Endodermal cell (in vitro differentiated cells): ENCODE measurements at regions not wholly inside any gene's neighbourhood (a gene's known extent, or its start where the extent isn't known, plus 50 kb on each side); places are given as distances from the start of the nearest gene placed in this dataset.

Source experiments
- DNase-seq: peaks from one replicate; pipeline ENCODE4 v3.0.0-alpha.2; 2017
- H3K27ac ChIP-seq: 2 replicates; pipeline ENCODE4 v1.5.1; 2013; ENCODE audit warnings: mild to moderate bottlenecking, low read depth, low read length, moderate library complexity
- H3K27me3 ChIP-seq: 2 replicates; pipeline ENCODE4 v1.6.1; 2013; ENCODE audit warnings: mild to moderate bottlenecking, low read length, moderate library complexity; ENCODE audit not compliant: insufficient read depth, control insufficient read depth, poor library complexity, severe bottlenecking
- H3K36me3 ChIP-seq: 2 replicates; pipeline ENCODE4 v1.7.0; 2013; ENCODE audit warnings: mild to moderate bottlenecking, low read length, moderate library complexity; ENCODE audit not compliant: control insufficient read depth, insufficient read depth
- H3K4me1 ChIP-seq: one replicate; pipeline ENCODE4 v1.7.0; 2013; ENCODE audit warnings: low read length; ENCODE audit not compliant: control insufficient read depth, insufficient read depth
- H3K4me3 ChIP-seq: 2 replicates; pipeline ENCODE4 v1.5.1; 2013; ENCODE audit warnings: mild to moderate bottlenecking, low read length, moderate library complexity
- H3K9ac ChIP-seq: 2 replicates; pipeline ENCODE4 v1.6.1; 2013; ENCODE audit warnings: mild to moderate bottlenecking, low read length, moderate library complexity; ENCODE audit not compliant: poor library complexity, severe bottlenecking; ENCODE audit errors: extremely low read depth
- H3K9me3 ChIP-seq: 2 replicates; pipeline ENCODE4 v1.6.1; 2013; ENCODE audit warnings: mild to moderate bottlenecking, low read length, moderate library complexity; ENCODE audit not compliant: control insufficient read depth
- H3K27ac Mint-ChIP-seq: 2 replicates; pipeline ENCODE4 v1.8.0; 2020; ENCODE audit warnings: mixed read lengths
- H3K27me3 Mint-ChIP-seq: 2 replicates; pipeline ENCODE4 v1.8.0; 2021; ENCODE audit warnings: mild to moderate bottlenecking, mixed read lengths; ENCODE audit not compliant: insufficient read depth
- H3K36me3 Mint-ChIP-seq: 2 replicates; pipeline ENCODE4 v1.8.0; 2020; ENCODE audit warnings: low read depth, mixed read lengths
- H3K4me1 Mint-ChIP-seq: 2 replicates; pipeline ENCODE4 v1.8.0; 2020; ENCODE audit warnings: mixed read lengths
- H3K4me3 Mint-ChIP-seq: 2 replicates; pipeline ENCODE4 v1.8.0; 2020; ENCODE audit warnings: mild to moderate bottlenecking, moderate library complexity, mixed read lengths
- H3K9me3 Mint-ChIP-seq: 2 replicates; pipeline ENCODE4 v1.8.0; 2020; ENCODE audit warnings: mild to moderate bottlenecking, mixed read lengths
- WGBS, 2 experiments: methylation state at CpG; one replicate each; pipeline versions ENCODE4 v1.1.5 to v1.1.7; 2013; ENCODE audit warnings: missing lambda C conversion rate in 2 of 2, mixed read lengths in 1 of 2; ENCODE audit not compliant: insufficient coverage in 1 of 2, insufficient read length in 1 of 2; 5-methylcytosine and 5-hydroxymethylcytosine counted together
- TF ChIP-seq, protein P1 (sequence below): fragments of 200-600 bp; sonication (generic); conservative IDR thresholded peaks from 2 replicates; pipeline ENCODE4 v1.5.0; 2021; ENCODE audit warnings: antibody characterized with exemption, mild to moderate bottlenecking

DNA sequence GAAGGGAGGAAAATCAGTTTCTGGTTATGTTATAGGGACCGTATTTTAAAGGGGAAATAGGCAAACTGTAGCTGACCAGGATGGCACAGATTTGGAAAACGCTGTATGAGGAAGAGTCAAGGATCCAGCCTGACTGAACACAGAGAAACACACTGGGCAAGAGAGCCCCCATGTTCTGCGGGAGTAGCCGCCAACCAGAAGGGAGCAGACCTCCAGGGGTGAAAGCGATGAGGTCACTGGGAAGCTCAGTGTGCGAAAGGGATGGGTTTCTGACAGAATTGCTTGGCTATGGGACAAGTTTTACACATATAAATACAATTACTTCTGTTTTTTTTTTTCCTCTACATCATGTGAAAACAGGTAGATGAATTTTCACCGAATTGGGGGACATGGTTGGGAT lies 291.6 kb upstream of the PODXL start:
- Mint-ChIP-seq H3K9me3 (peaks cover 3% of the 10 kb centered on the region), H3K27me3 (no peaks in the 10 kb centered on the region), H3K4me1 (peaks cover 12% of the 10 kb centered on the region), H3K4me3 (no peak overlapping the region), H3K36me3 (no peaks in the 10 kb centered on the region), H3K27ac (no peak overlapping the region)
- 78% methylated on average over 4 to 7 of the region's 7 CpGs for WGBS, 2 experiments
- peaks cover 6% of the 10 kb centered on the region for H3K9me3 ChIP-seq
- no peaks in the 10 kb centered on the region for H3K4me1 ChIP-seq
- TF ChIP-seq, protein P1, sequence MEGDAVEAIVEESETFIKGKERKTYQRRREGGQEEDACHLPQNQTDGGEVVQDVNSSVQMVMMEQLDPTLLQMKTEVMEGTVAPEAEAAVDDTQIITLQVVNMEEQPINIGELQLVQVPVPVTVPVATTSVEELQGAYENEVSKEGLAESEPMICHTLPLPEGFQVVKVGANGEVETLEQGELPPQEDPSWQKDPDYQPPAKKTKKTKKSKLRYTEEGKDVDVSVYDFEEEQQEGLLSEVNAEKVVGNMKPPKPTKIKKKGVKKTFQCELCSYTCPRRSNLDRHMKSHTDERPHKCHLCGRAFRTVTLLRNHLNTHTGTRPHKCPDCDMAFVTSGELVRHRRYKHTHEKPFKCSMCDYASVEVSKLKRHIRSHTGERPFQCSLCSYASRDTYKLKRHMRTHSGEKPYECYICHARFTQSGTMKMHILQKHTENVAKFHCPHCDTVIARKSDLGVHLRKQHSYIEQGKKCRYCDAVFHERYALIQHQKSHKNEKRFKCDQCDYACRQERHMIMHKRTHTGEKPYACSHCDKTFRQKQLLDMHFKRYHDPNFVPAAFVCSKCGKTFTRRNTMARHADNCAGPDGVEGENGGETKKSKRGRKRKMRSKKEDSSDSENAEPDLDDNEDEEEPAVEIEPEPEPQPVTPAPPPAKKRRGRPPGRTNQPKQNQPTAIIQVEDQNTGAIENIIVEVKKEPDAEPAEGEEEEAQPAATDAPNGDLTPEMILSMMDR, result no peak
- H3K27ac ChIP-seq, result no peak overlapping the region
- H3K9ac ChIP-seq, result no peak overlapping the region
- H3K4me3 ChIP-seq, result no peak overlapping the region
- no peaks in the 10 kb centered on the region for H3K27me3 ChIP-seq
- DNase-seq, result no peak
- no peaks in the 10 kb centered on the region for H3K36me3 ChIP-seq

DNA sequence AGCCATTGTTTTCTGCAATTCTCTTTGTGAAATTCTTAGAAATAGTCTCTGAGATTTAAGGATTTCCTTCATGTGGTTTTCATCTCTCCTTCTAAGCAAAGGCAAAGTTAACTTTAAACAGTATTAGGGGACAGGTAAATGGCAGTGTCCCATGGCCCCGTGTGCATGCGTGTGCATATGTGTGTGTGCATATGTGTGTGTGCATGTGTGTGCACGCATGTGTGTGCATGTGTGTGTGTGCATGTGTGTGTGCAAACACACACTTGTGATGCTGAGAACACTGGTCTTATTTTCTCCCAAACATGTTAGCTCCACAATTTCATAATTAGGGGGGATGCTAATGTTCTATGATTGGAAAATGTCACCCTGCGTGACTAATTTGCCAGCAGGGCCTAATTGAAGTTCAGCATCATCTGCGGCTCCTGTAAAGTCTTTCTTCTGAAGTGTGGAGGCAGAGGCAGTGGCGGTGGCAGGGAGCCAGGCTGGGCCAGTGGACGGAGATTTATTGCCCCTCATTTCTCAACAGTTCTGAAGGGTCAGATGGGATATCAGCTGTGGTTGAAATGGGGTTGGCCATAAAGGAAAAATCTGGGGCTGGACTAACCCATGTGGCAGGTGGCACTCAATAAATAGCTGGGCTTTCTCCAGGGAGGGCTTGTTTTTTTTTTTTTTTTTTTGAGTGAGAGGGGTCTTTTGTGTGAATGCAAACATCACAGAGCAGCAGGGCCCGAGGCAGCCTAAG lies 289.3 kb upstream of the PODXL start:
- no peaks in the 10 kb centered on the region for H3K9me3 ChIP-seq
- H3K36me3 ChIP-seq, result no peaks in the 10 kb centered on the region
- H3K4me1 ChIP-seq, result no peaks in the 10 kb centered on the region
- H3K27ac ChIP-seq, result peak overlapping the region; percentile 57
- H3K27me3 Mint-ChIP-seq, result no peaks in the 10 kb centered on the region
- no peaks in the 10 kb centered on the region for H3K36me3 Mint-ChIP-seq
- H3K9me3 Mint-ChIP-seq, result no peaks in the 10 kb centered on the region
- WGBS, 2 experiments, result 76 to 92% methylated on average over 4 to 8 of the region's 8 CpGs
- H3K4me3 Mint-ChIP-seq, result no peak overlapping the region
- H3K9ac ChIP-seq, result no peak overlapping the region
- no peaks in the 10 kb centered on the region for H3K27me3 ChIP-seq
- DNase-seq, result no peak
- peaks cover 12% of the 10 kb centered on the region for H3K4me1 Mint-ChIP-seq
- TF ChIP-seq, protein P1, result no peak
- no peak overlapping the region for H3K4me3 ChIP-seq
- H3K27ac Mint-ChIP-seq, result no peak overlapping the region

DNA sequence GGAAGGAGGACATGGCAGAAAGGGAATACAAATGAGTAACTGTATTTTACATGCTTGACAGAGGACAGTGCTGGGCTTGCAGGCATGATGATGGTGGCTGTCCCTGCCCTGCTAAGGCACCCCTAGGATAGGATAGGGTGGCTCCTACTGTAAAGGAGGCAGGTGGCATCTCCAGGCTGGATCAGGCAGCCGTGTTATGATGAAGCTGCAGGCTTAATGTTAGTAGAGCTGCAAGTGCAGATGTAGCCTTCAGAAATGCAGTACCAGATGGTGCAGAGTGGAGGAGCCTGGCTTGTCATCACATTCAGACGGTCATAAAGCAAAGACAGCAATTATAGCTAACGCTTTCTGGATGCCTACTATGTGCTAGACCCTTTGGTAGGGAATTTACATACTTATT lies 287.9 kb upstream of the PODXL start:
- H3K9ac ChIP-seq, result no peak overlapping the region
- H3K27ac ChIP-seq, result peak overlapping the region; percentile 21
- no peak for DNase-seq
- H3K36me3 ChIP-seq, result no peaks in the 10 kb centered on the region
- no peaks in the 10 kb centered on the region for H3K27me3 ChIP-seq
- no peak overlapping the region for H3K4me3 ChIP-seq
- TF ChIP-seq, protein P1, result peak; percentile 24
- Mint-ChIP-seq H3K27ac (no peak overlapping the region), H3K4me3 (no peak overlapping the region), H3K27me3 (no peaks in the 10 kb centered on the region), H3K4me1 (peaks cover 12% of the 10 kb centered on the region), H3K36me3 (no peaks in the 10 kb centered on the region), H3K9me3 (no peaks in the 10 kb centered on the region)
- H3K9me3 ChIP-seq, result no peaks in the 10 kb centered on the region
- H3K4me1 ChIP-seq, result no peaks in the 10 kb centered on the region
- WGBS, 2 experiments, result 81 to 93% methylated on average over 2 to 3 of the region's 3 CpGs
